ENCODE measurements at regions not wholly inside any gene's neighbourhood (a gene's known extent, or its start where the extent isn't known, plus 50 kb on each side); places are given as distances from the start of the nearest gene placed in this dataset.

DNA sequence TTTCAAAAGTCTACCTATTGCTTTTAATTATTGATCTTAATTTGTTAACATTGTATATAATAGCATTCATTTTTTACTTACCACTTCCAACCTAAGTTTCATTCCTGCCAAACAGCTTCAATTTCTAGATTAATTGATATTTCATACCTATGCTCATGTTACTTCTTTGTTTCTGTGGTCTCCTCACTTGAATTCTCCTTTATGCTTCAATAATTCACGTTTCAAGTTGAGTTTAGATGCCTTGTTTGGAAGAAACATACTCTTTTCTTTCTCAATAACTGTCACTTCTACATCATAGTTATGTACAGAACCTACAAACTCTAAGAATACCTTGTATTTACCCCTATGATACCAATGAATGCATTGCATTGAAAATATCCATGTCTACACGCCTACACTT is 862.2 kb upstream of the LRATD1 start:
- no peak for DNase-seq
- no peaks in the 10 kb centered on the region for H4K20me1 ChIP-seq (ENCODE audit: insufficient read depth, low read length)
- no peak overlapping the region for H2AFZ ChIP-seq (ENCODE audit: low read length)
- H3K36me3 ChIP-seq (replicated peaks; ENCODE audit: insufficient read depth, low read length) = no peaks in the 10 kb centered on the region
- H3K4me3 ChIP-seq (ENCODE audit: low read length) = no peak overlapping the region
- H3K79me2 ChIP-seq (ENCODE audit: low read length) = no peaks in the 10 kb centered on the region
- H3K4me1 ChIP-seq (ENCODE audit: low read length) = no peaks in the 10 kb centered on the region
- H3K9ac ChIP-seq (ENCODE audit: low read length) = no peak overlapping the region
- no peak overlapping the region for H3K27ac ChIP-seq (ENCODE audit: low read length)
- H3K9me2 ChIP-seq (replicated peaks; ENCODE audit: insufficient read depth, low read length) = no peaks in the 10 kb centered on the region
- no peaks in the 10 kb centered on the region for H3K9me3 ChIP-seq (replicated peaks; ENCODE audit: insufficient read depth, low read length)
- no peaks in the 10 kb centered on the region for H3F3A ChIP-seq (ENCODE audit: insufficient read depth, low read length)
- no peaks in the 10 kb centered on the region for H3K27me3 ChIP-seq (replicated peaks; ENCODE audit: insufficient read depth, low read length)
- TF ChIP-seq EZH2 (optimal IDR thresholded peaks at IDR 0.05; ENCODE audit: low read depth, low read length) (no peak), EZH2phosphoT487 (IDR thresholded peaks at IDR 0.05; ENCODE audit: low read length) (no peak)
- TF ChIP-seq, protein P1, sequence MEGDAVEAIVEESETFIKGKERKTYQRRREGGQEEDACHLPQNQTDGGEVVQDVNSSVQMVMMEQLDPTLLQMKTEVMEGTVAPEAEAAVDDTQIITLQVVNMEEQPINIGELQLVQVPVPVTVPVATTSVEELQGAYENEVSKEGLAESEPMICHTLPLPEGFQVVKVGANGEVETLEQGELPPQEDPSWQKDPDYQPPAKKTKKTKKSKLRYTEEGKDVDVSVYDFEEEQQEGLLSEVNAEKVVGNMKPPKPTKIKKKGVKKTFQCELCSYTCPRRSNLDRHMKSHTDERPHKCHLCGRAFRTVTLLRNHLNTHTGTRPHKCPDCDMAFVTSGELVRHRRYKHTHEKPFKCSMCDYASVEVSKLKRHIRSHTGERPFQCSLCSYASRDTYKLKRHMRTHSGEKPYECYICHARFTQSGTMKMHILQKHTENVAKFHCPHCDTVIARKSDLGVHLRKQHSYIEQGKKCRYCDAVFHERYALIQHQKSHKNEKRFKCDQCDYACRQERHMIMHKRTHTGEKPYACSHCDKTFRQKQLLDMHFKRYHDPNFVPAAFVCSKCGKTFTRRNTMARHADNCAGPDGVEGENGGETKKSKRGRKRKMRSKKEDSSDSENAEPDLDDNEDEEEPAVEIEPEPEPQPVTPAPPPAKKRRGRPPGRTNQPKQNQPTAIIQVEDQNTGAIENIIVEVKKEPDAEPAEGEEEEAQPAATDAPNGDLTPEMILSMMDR (IDR thresholded peaks at IDR 0.05; ENCODE audit: low read length) = no peak
- H3K4me2 ChIP-seq (ENCODE audit: low read depth, low read length) = no peak overlapping the region

DNA sequence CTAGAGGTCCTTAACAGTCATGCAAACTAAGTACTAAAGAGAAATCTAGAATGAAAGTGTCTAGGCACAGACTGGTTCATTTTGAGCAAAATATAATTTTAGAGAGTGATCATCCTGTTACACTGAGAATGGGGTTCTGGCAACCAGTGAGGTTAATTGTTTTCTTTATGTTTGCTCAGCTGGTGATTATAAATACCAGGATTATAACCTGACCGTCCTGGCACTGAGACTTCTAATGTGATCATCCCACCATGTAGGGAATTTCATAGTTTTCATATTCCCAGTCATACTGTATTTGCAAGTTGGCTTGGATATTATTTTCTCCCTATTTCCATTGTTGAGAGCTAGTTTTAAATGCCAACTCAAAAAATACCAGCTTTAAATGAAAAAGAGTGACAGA is 852.5 kb upstream of the LRATD1 start:
- Histone ChIP-seq H3K4me3 (ENCODE audit: low read length) (no peak overlapping the region), H3K27ac (ENCODE audit: low read length) (no peak overlapping the region), H3K9me2 (replicated peaks; ENCODE audit: insufficient read depth, low read length) (no peaks in the 10 kb centered on the region), H3K27me3 (replicated peaks; ENCODE audit: insufficient read depth, low read length) (no peaks in the 10 kb centered on the region), H3K9ac (ENCODE audit: low read length) (no peak overlapping the region), H3K9me3 (replicated peaks; ENCODE audit: insufficient read depth, low read length) (no peaks in the 10 kb centered on the region), H3K4me2 (ENCODE audit: low read depth, low read length) (no peak overlapping the region), H4K20me1 (ENCODE audit: insufficient read depth, low read length) (no peaks in the 10 kb centered on the region), H2AFZ (ENCODE audit: low read length) (no peak overlapping the region), H3K36me3 (replicated peaks; ENCODE audit: insufficient read depth, low read length) (no peaks in the 10 kb centered on the region), H3F3A (ENCODE audit: insufficient read depth, low read length) (no peaks in the 10 kb centered on the region), H3K79me2 (ENCODE audit: low read length) (no peaks in the 10 kb centered on the region), H3K4me1 (ENCODE audit: low read length) (no peaks in the 10 kb centered on the region)
- TF ChIP-seq EZH2 (optimal IDR thresholded peaks at IDR 0.05; ENCODE audit: low read depth, low read length) (no peak), EZH2phosphoT487 (IDR thresholded peaks at IDR 0.05; ENCODE audit: low read length) (no peak)
- TF ChIP-seq, protein P1 (IDR thresholded peaks at IDR 0.05; ENCODE audit: low read length) = no peak
- no peak for DNase-seq

DNA sequence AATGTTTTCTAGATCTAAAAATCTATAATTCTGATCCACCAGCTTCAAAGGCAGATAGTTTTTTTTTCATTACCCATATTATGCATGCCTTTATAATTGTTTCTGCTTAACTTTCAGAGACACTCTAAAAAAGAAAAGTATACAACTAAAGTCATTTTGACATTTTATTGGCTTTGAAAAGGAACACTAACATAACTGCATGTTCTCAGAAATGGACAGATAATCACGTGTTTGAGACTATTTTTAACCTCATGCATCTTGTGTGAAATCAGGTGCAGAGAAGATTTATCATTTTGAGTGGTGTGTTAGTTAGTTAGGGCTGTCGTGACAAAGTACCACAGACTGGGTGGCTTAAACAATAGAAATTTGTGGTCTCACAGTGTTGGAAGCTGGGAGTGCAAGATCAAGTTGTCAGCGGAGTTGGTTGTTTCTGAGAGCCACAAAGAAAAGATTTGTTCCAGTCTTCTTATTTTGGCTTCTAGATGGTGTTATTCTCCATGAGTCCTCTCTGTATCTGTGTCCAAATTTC is 841.4 kb upstream of the LRATD1 start:
- H3K36me3 ChIP-seq (replicated peaks; ENCODE audit: insufficient read depth, low read length) = no peaks in the 10 kb centered on the region
- TF ChIP-seq EZH2 (optimal IDR thresholded peaks at IDR 0.05; ENCODE audit: low read depth, low read length) (no peak), EZH2phosphoT487 (IDR thresholded peaks at IDR 0.05; ENCODE audit: low read length) (no peak)
- TF ChIP-seq, protein P1 (IDR thresholded peaks at IDR 0.05; ENCODE audit: low read length) = no peak
- no peaks in the 10 kb centered on the region for H3K9me3 ChIP-seq (replicated peaks; ENCODE audit: insufficient read depth, low read length)
- no peaks in the 10 kb centered on the region for H3F3A ChIP-seq (ENCODE audit: insufficient read depth, low read length)
- no peak overlapping the region for H2AFZ ChIP-seq (ENCODE audit: low read length)
- DNase-seq = peak; percentile 9
- H3K79me2 ChIP-seq (ENCODE audit: low read length) = no peaks in the 10 kb centered on the region
- no peak overlapping the region for H3K27ac ChIP-seq (ENCODE audit: low read length)
- no peak overlapping the region for H3K4me2 ChIP-seq (ENCODE audit: low read depth, low read length)
- no peaks in the 10 kb centered on the region for H3K27me3 ChIP-seq (replicated peaks; ENCODE audit: insufficient read depth, low read length)
- H3K4me1 ChIP-seq (ENCODE audit: low read length) = 0 out of 2 replicates have a peak, but pooled peaks cover 3% of the 10 kb centered on the region
- no peak overlapping the region for H3K4me3 ChIP-seq (ENCODE audit: low read length)
- no peak overlapping the region for H3K9ac ChIP-seq (ENCODE audit: low read length)
- H3K9me2 ChIP-seq (replicated peaks; ENCODE audit: insufficient read depth, low read length) = no peaks in the 10 kb centered on the region
- H4K20me1 ChIP-seq (ENCODE audit: insufficient read depth, low read length) = no peaks in the 10 kb centered on the region
